Neural cell (in vitro differentiated cells): ENCODE measurements at regions not wholly inside any gene's neighbourhood (a gene's known extent, or its start where the extent isn't known, plus 50 kb on each side); places are given as distances from the start of the nearest gene placed in this dataset.

Source experiments
- CTCF ChIP-seq: fragments of 450-650 bp; IDR thresholded peaks from 2 replicates; pipeline ENCODE4 v1.5.1; 2014; ENCODE audit warnings: antibody characterized with exemption, mild to moderate bottlenecking, moderate library complexity; ENCODE audit not compliant: poor library complexity, severe bottlenecking
- EP300 ChIP-seq: fragments of 450-650 bp; conservative IDR thresholded peaks from 2 replicates; pipeline ENCODE4 v1.6.1; 2014; ENCODE audit warnings: antibody characterized with exemption, mild to moderate bottlenecking, moderate library complexity; ENCODE audit not compliant: poor library complexity, severe bottlenecking
- EZH2 ChIP-seq: fragments of 200-600, 300-800 bp; shearing (Covaris generic), sonication (generic); IDR thresholded peaks from 2 replicates; pipeline ENCODE4 v1.6.1; 2014; ENCODE audit warnings: antibody characterized with exemption, low read length, borderline replicate concordance, mild to moderate bottlenecking; ENCODE audit not compliant: insufficient read depth, poor library complexity, severe bottlenecking
- POLR2AphosphoS5 ChIP-seq: IDR thresholded peaks from 2 replicates; pipeline ENCODE4 v1.6.1; 2012
- RAD21 ChIP-seq: fragments of 450-650 bp; conservative IDR thresholded peaks from 2 replicates; pipeline ENCODE4 v1.6.1; 2014; ENCODE audit warnings: antibody characterized with exemption, mild to moderate bottlenecking, moderate library complexity
- SMC3 ChIP-seq: fragments of 450-650 bp; conservative IDR thresholded peaks from 2 replicates; pipeline ENCODE4 v1.6.1; 2014; ENCODE audit warnings: antibody characterized with exemption, mild to moderate bottlenecking, moderate library complexity; ENCODE audit not compliant: poor library complexity

GRCh38 chr16:46519063-46519462 lies 102.1 kb downstream of the SHCBP1 start:
- TF ChIP-seq CTCF = no peak
- no peak for TF ChIP-seq EZH2
- no peak for TF ChIP-seq POLR2AphosphoS5
- TF ChIP-seq EP300 = no peak
- TF ChIP-seq RAD21 = no peak
- TF ChIP-seq SMC3 = no peak
